Neural progenitor cell (in vitro differentiated cells): ENCODE measurements at regions not wholly inside any gene's neighbourhood (a gene's known extent, or its start where the extent isn't known, plus 50 kb on each side); places are given as distances from the start of the nearest gene placed in this dataset.

Experiments used
- DNase-seq: peaks from one replicate; pipeline ENCODE4 v3.0.0-alpha.2; 2016; ENCODE audit warnings: low spot score
- H2AFZ ChIP-seq: fragments of 200-600 bp; sonication (generic); replicated peaks from 2 replicates; pipeline ENCODE4 v1.6.1; 2016; ENCODE audit warnings: antibody characterized with exemption
- H3F3A ChIP-seq: fragments of 200-600 bp; sonication (generic); 2 replicates; pipeline ENCODE4 v1.6.1; 2016; ENCODE audit warnings: antibody characterized with exemption, low read depth
- H3K27ac ChIP-seq: fragments of 200-600 bp; sonication (generic); 2 replicates; pipeline ENCODE4 v1.5.1; 2016; ENCODE audit warnings: mild to moderate bottlenecking
- H3K27me3 ChIP-seq: fragments of 200-600 bp; sonication (generic); 2 replicates; pipeline ENCODE4 v1.6.1; 2016; ENCODE audit warnings: mild to moderate bottlenecking, moderate library complexity
- H3K36me3 ChIP-seq: fragments of 200-600 bp; sonication (generic); 2 replicates; pipeline ENCODE4 v1.5.1; 2016
- H3K4me1 ChIP-seq: fragments of 200-600 bp; sonication (generic); 2 replicates; pipeline ENCODE4 v1.6.1; 2016; ENCODE audit warnings: mixed run types
- H3K4me2 ChIP-seq: fragments of 200-600 bp; sonication (generic); 2 replicates; pipeline ENCODE4 v1.6.1; 2016
- H3K4me3 ChIP-seq: fragments of 200-600 bp; sonication (generic); 2 replicates; pipeline ENCODE4 v1.5.1; 2016
- H3K79me2 ChIP-seq: fragments of 200-600 bp; sonication (generic); 2 replicates; pipeline ENCODE4 v1.6.1; 2016; ENCODE audit warnings: low read depth
- H3K9ac ChIP-seq: fragments of 200-600 bp; sonication (generic); 2 replicates; pipeline ENCODE4 v1.6.1; 2016
- H3K9me3 ChIP-seq: fragments of 200-600 bp; sonication (generic); 2 replicates; pipeline ENCODE4 v1.5.1; 2016; ENCODE audit warnings: low read depth
- H4K20me1 ChIP-seq: fragments of 200-600 bp; sonication (generic); 2 replicates; pipeline ENCODE4 v1.6.1; 2016; ENCODE audit warnings: low read depth
- H3K27ac Mint-ChIP-seq: 3 replicates; pipeline ENCODE4 v1.8.0; 2021; ENCODE audit warnings: mixed read lengths
- H3K27me3 Mint-ChIP-seq: 2 replicates; pipeline ENCODE4 v1.8.0; 2022; ENCODE audit warnings: low read depth, mild to moderate bottlenecking, inconsistent platforms, moderate library complexity, mixed read lengths; ENCODE audit not compliant: insufficient read depth
- H3K36me3 Mint-ChIP-seq: 3 replicates; pipeline ENCODE4 v1.8.0; 2021; ENCODE audit warnings: mixed read lengths
- H3K4me1 Mint-ChIP-seq: 3 replicates; pipeline ENCODE4 v1.8.0; 2021; ENCODE audit warnings: mixed read lengths
- H3K4me3 Mint-ChIP-seq: 3 replicates; pipeline ENCODE4 v1.8.0; 2021; ENCODE audit warnings: mild to moderate bottlenecking, moderate library complexity, mixed read lengths
- H3K9me3 Mint-ChIP-seq: 3 replicates; pipeline ENCODE4 v1.8.0; 2020; ENCODE audit warnings: mixed read lengths
- CTCF ChIP-seq: fragments of 200-600 bp; sonication (generic); IDR thresholded peaks from 2 replicates; pipeline ENCODE4 v1.5.1; 2017; ENCODE audit warnings: antibody characterized with exemption, mild to moderate bottlenecking
- EZH2 ChIP-seq: fragments of 200-600 bp; sonication (generic); IDR thresholded peaks from 2 replicates; pipeline ENCODE4 v1.6.1; 2017; ENCODE audit warnings: antibody characterized with exemption, mild to moderate bottlenecking, moderate library complexity
- EZH2phosphoT487 ChIP-seq: fragments of 200-600 bp; sonication (generic); IDR thresholded peaks from 2 replicates; pipeline ENCODE4 v1.6.1; 2017; ENCODE audit warnings: antibody characterized with exemption

- Histone ChIP-seq H3K79me2 (no peaks in the 10 kb centered on the region), H3K4me2 (no peak overlapping the region), H3K4me3 (no peak overlapping the region), H3F3A (no peaks in the 10 kb centered on the region), H4K20me1 (no peaks in the 10 kb centered on the region), H2AFZ (no peak overlapping the region), H3K4me1 (no peaks in the 10 kb centered on the region), H3K9me3 (no peaks in the 10 kb centered on the region), H3K27me3 (no peaks in the 10 kb centered on the region), H3K27ac (no peak overlapping the region), H3K36me3 (no peaks in the 10 kb centered on the region), H3K9ac (no peak overlapping the region)
- TF ChIP-seq EZH2 (no peak), EZH2phosphoT487 (no peak), CTCF (no peak)
- no peaks in the 10 kb centered on the region for H3K4me1 Mint-ChIP-seq
- no peak for DNase-seq
- peaks cover 2% of the 10 kb centered on the region for H3K36me3 Mint-ChIP-seq
- H3K27ac Mint-ChIP-seq, result no peak overlapping the region
- H3K27me3 Mint-ChIP-seq, result peaks cover 9% of the 10 kb centered on the region
- H3K4me3 Mint-ChIP-seq, result peak overlapping the region; percentile 54
- peaks cover 11% of the 10 kb centered on the region for H3K9me3 Mint-ChIP-seq
These were observed 1511.3 kb upstream of the AGA start for GRCh38 chr4:178953447-178954120.

- H3K27ac Mint-ChIP-seq, result no peak overlapping the region
- Histone ChIP-seq H3K79me2 (no peaks in the 10 kb centered on the region), H3K4me1 (no peaks in the 10 kb centered on the region), H3K27ac (no peak overlapping the region), H3K36me3 (no peaks in the 10 kb centered on the region), H3K9me3 (no peaks in the 10 kb centered on the region), H3K9ac (no peak overlapping the region), H3F3A (no peaks in the 10 kb centered on the region), H3K4me2 (no peak overlapping the region), H3K4me3 (no peak overlapping the region), H3K27me3 (no peaks in the 10 kb centered on the region), H2AFZ (no peak overlapping the region), H4K20me1 (no peaks in the 10 kb centered on the region)
- TF ChIP-seq CTCF (no peak), EZH2 (no peak), EZH2phosphoT487 (no peak)
- H3K4me1 Mint-ChIP-seq, result no peaks in the 10 kb centered on the region
- peaks cover 9% of the 10 kb centered on the region for H3K27me3 Mint-ChIP-seq
- no peak for DNase-seq
- peaks cover 11% of the 10 kb centered on the region for H3K9me3 Mint-ChIP-seq
- peaks cover 2% of the 10 kb centered on the region for H3K36me3 Mint-ChIP-seq
- H3K4me3 Mint-ChIP-seq, result no peak overlapping the region
These were observed 1513.4 kb upstream of the AGA start for GRCh38 chr4:178955614-178956013.

GRCh38 chr4:178958725-178959440 is 1516.6 kb upstream of the AGA start:
- Histone ChIP-seq H3K79me2 (no peaks in the 10 kb centered on the region), H3K4me2 (no peak overlapping the region), H3K9me3 (no peaks in the 10 kb centered on the region), H3K4me1 (no peaks in the 10 kb centered on the region), H4K20me1 (no peaks in the 10 kb centered on the region), H3K9ac (no peak overlapping the region), H3K27me3 (no peaks in the 10 kb centered on the region), H3K27ac (no peak overlapping the region), H3F3A (no peaks in the 10 kb centered on the region), H3K4me3 (no peak overlapping the region), H2AFZ (no peak overlapping the region), H3K36me3 (no peaks in the 10 kb centered on the region)
- Mint-ChIP-seq H3K27me3 (peaks cover 8% of the 10 kb centered on the region), H3K4me1 (no peaks in the 10 kb centered on the region), H3K4me3 (no peak overlapping the region), H3K9me3 (peaks cover 10% of the 10 kb centered on the region), H3K36me3 (peaks cover 2% of the 10 kb centered on the region), H3K27ac (no peak overlapping the region)
- TF ChIP-seq EZH2phosphoT487 (no peak), CTCF (no peak), EZH2 (no peak)
- no peak for DNase-seq
